Astrocyte of the spinal cord (primary cell): ENCODE measurements at regions not wholly inside any gene's neighbourhood (a gene's known extent, or its start where the extent isn't known, plus 50 kb on each side); places are given as distances from the start of the nearest gene placed in this dataset.

ENCODE experiments used
- DNase-seq: peaks from one replicate; pipeline ENCODE4 v3.0.0; 2011; ENCODE audit warnings: low read depth, low spot score
- H3K4me3 ChIP-seq: 2 replicates; pipeline ENCODE4 v1.5.1; 2011; ENCODE audit warnings: low read depth, mild to moderate bottlenecking, low read length, moderate library complexity
- CTCF ChIP-seq: IDR thresholded peaks from 2 replicates; pipeline ENCODE4 v1.5.1; 2012; ENCODE audit warnings: low read depth, mild to moderate bottlenecking, low read length, inconsistent platforms
- in situ Hi-C: cut with HindIII; loops from 2 replicates; pipeline ENCODE4 v1.10.0; 2017; ENCODE audit warnings: low sequenced_read_pairs

- in situ Hi-C loops, result no loop called here
- H3K4me3 ChIP-seq, result no peak overlapping the region
- DNase-seq, result no peak
- no peak for TF ChIP-seq CTCF
Observed at GRCh38 chr12:87690236-87690810, 338.9 kb downstream of the C12orf50 start.

- in situ Hi-C loops, result no loop called here
- TF ChIP-seq CTCF, result no peak
Observed at GRCh38 chr12:87689196-87689595, 340.0 kb downstream of the C12orf50 start.

GRCh38 chr12:87687362-87687761 is 341.8 kb downstream of the C12orf50 start:
- peak; percentile 37 for DNase-seq
- no peak for TF ChIP-seq CTCF

More at GRCh38 chr12:87689196-87689595, 340.0 kb downstream of the C12orf50 start:
- no peak overlapping the region for H3K4me3 ChIP-seq
- DNase-seq, result no peak

DNA sequence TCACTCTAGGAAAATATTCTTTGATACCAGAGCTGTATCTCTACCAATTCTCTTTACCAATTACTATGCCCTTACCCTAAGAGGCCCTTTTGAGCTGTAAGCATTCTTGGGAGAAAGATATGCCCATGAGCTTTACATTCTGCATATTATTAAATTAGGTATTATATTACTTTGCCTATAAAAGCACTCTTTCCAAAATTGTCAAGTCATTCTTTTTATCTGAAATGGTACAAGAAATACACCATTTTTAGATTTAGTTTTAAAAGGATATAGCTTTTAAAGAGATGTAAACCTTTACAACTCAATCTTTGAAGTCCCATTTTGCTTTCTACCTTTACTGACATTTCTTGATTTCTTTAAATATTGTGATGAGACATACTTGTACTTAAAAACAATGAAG is 343.5 kb downstream of the C12orf50 start:
- in situ Hi-C loops, result no loop called here
- no peak for TF ChIP-seq CTCF
- no peak for DNase-seq
- H3K4me3 ChIP-seq, result no peak overlapping the region

More at GRCh38 chr12:87687362-87687761, 341.8 kb downstream of the C12orf50 start:
- in situ Hi-C loops, result no loop called here
- H3K4me3 ChIP-seq, result no peak overlapping the region

DNA sequence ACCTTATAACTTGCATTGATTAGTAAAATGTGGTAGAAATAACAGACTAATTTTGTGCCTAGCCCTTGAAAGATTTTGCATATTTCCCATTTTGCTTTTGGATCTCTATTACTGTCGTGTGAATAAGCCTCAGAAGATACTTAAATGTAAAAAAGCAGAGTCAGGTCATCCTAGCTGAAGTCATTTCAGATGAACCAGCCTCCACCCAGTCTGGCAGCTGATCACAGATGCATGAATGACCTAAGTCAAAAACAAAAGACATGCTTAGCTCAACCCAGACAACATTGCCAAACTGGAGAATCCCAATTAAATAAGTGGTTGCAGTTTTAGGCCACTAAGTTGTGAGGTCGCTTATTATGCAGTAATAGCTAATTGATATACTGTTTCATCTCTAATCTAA is 349.9 kb downstream of the C12orf50 start:
- no peak overlapping the region for H3K4me3 ChIP-seq
- in situ Hi-C loops, result no loop called here
- DNase-seq, result no peak
- no peak for TF ChIP-seq CTCF

GRCh38 chr12:87678453-87678852 is 350.7 kb downstream of the C12orf50 start:
- TF ChIP-seq CTCF, result no peak
- no peak overlapping the region for H3K4me3 ChIP-seq
- in situ Hi-C loops, result no loop called here
- no peak for DNase-seq
